Esophagus squamous epithelium (tissue), 4 donors: ENCODE measurements at regions not wholly inside any gene's neighbourhood (a gene's known extent, or its start where the extent isn't known, plus 50 kb on each side); places are given as distances from the start of the nearest gene placed in this dataset.

Source experiments
- POLR2A ChIP-seq, 4 donors: fragments of 450-650 bp; IDR thresholded peaks; one replicate each; pipeline ENCODE4 v1.6.1; 2017; ENCODE audit warnings: antibody characterized with exemption in 4 of 4, mild to moderate bottlenecking in 4 of 4, moderate library complexity in 3 of 4
- TF ChIP-seq, protein P1 (sequence below), 6 experiments: fragments of 450-650 bp in 4 of 6; fragments of 200-600 bp in 2 of 6; sonication (generic) in 2 of 6; IDR thresholded peaks; one replicate each; pipeline ENCODE4 v1.5.1; 2016 to 2019; ENCODE audit warnings: antibody characterized with exemption in 6 of 6, mild to moderate bottlenecking in 4 of 6, moderate library complexity in 4 of 6

- no peak for TF ChIP-seq POLR2A (IDR thresholded peaks at IDR 0.05)
- TF ChIP-seq, protein P1, sequence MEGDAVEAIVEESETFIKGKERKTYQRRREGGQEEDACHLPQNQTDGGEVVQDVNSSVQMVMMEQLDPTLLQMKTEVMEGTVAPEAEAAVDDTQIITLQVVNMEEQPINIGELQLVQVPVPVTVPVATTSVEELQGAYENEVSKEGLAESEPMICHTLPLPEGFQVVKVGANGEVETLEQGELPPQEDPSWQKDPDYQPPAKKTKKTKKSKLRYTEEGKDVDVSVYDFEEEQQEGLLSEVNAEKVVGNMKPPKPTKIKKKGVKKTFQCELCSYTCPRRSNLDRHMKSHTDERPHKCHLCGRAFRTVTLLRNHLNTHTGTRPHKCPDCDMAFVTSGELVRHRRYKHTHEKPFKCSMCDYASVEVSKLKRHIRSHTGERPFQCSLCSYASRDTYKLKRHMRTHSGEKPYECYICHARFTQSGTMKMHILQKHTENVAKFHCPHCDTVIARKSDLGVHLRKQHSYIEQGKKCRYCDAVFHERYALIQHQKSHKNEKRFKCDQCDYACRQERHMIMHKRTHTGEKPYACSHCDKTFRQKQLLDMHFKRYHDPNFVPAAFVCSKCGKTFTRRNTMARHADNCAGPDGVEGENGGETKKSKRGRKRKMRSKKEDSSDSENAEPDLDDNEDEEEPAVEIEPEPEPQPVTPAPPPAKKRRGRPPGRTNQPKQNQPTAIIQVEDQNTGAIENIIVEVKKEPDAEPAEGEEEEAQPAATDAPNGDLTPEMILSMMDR (IDR thresholded peaks at IDR 0.05): no peak
Observed at GRCh38 chr1:228958121-228958520, 222.8 kb downstream of the RHOU start.
